HG03175 (cell line): ENCODE measurements at regions not wholly inside any gene's neighbourhood (a gene's known extent, or its start where the extent isn't known, plus 50 kb on each side); places are given as distances from the start of the nearest gene placed in this dataset.
"Not testable (repeated sequence)": the region's sequence is repeated elsewhere in the genome, so short reads cannot be mapped to it uniquely, and the experiment has no call there.

Experiments
- ATAC-seq: cut with Tn5 transposase; IDR thresholded peaks from one replicate; pipeline ENCODE4 v1.9.1; 2021; ENCODE audit warnings: mild to moderate bottlenecking, moderate library complexity; ENCODE audit not compliant: unreplicated experiment

DNA sequence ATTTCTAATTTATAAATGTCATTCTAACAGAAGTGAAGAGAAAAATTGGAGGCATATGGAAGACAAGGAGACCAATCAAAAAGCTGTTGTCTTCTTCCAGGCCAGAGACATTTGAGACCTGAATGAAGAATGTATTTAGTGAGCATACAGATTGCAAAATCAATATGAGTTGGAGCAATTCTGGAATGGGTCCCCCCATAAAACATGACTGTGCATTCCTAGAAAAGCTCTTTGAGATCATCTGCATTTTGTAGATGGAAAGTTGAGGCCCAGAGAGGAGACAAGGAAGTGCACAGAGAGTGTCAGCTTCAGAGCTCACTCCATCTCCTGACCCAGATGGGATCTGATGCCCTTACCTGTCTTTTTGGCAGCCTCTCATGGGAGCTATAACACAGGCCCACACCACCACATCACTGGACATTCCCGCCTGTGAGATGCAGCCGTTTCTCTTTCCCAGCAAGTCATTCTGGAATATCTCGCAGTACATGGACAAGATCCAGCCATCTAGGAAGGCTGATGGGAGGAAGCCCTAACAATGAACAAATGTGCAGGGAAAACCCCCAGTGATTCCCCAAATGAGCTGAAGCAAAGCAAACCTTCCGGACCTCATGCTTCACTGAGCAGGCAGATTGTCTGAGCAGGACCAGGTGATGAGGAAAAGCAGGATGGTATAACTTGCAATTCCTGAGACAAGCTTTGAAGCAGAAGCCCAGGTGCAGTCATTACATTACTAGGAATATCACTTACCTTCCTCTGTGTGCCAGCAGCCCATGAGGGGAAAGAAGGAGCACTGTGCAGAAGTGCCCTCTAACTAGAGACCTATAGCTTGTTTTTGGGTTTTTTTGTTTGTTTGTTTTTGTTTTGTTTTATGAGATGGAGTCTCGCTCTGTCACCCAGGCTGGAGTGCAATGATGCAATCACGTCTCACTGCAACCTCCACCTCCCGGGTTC is 445.6 kb downstream of the PLPP3 start:
- no peak for ATAC-seq

DNA sequence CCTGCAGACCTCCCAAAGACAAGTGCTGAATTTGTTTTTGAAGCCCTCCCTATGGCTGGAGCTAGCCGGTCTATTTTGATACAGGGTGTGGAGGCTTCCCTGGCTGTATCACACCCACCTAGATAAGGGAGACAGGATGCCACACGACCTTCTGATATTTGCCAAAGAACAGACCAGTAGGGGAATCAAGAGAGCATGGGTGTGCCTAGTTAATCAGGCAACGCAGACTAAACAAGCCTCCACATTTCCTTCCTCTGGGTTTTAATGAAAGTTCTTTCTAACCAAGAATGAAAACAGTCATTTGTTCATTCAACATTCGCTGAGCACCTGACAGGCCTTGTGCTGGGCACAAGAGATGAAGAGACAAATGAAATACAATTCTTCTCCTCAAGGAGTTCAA is 446.8 kb downstream of the PLPP3 start:
- ATAC-seq: no peak

DNA sequence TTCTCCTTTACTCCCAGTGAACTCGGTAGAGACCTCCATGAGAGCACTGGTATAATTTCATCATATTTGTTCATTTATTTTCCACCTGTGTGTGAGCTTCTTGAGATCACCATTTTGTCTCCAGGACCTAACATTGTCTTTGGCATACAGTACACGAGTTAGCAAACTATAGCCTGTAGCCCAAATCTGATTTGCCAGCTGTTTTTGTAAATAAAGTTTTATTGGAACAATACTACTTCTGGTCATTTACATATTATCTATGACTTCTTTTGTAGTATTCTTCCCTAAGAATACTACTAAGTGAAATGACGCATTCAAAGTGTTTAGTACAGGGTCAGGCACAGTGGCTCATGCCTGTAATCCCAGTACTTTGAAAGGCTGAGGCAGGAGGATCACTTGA is 449.5 kb downstream of the PLPP3 start:
- ATAC-seq: no peak

GRCh38 chr1:56125316-56125715 is 454.0 kb downstream of the PLPP3 start:
- ATAC-seq: no peak

DNA sequence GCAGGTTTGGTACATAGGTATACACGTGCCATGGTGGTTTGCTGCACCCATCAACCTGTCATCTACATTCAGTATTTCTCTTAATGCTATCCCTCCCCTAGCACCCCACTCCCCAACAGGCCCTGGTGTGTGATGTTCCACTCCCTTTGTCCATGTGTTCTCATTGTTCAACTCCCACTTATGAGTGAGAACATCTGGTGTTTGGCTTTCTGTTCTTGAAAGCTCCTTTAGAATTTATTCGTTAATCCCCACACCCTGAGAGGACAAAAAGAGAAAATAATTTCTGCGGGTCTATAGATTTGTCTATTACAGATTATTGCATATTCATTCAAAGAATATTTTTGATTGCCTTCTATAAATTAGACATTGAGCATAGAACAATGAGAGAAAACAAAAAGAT is 455.5 kb downstream of the PLPP3 start:
- no peak for ATAC-seq

- no peak for ATAC-seq
Measured at GRCh38 chr1:56123421-56123820, 455.9 kb downstream of the PLPP3 start.

GRCh38 chr1:56120021-56120420 is 459.3 kb downstream of the PLPP3 start:
- no peak for ATAC-seq

- ATAC-seq: not testable (repeated sequence)
Measured at GRCh38 chr1:56118676-56119075, 460.7 kb downstream of the PLPP3 start.

- ATAC-seq: no peak
Measured at GRCh38 chr1:56115701-56116100, 463.7 kb downstream of the PLPP3 start.

DNA sequence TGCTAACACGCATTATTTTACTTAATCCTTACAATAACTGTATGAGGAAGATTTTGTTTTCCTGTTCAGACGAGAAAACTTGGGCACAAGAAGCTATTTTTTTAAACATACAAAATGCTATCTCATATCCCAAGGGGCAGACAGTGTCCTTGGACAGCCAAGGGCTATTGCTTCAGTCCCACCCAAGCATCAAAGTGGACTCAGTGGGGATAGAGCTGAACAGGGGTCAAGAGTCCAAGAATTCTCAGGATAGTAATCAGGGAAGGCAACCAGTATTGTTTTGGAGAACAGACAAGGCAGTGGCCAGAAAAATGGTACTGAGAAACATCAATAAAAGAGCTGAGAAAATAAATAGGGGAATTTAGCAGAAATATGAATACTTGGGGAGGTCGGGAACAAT is 465.7 kb downstream of the PLPP3 start:
- no peak for ATAC-seq

DNA sequence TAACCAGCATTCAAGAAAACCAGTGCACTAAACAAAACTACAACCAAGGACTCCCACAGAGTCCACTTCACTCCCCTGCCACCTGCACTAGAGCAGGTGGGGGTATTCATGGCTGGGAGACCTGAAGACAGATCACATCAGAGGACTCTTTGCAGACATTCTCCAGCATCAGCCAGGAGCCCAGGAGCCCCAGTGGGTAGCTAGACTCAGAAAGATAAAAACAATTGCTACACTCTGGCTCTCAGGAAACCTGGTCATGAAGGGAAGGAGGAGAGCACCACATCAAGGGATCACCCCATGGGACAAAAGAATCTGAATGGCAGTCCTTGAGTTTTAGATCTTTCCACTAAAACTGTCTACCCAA is 472.1 kb downstream of the PLPP3 start:
- no peak for ATAC-seq

DNA sequence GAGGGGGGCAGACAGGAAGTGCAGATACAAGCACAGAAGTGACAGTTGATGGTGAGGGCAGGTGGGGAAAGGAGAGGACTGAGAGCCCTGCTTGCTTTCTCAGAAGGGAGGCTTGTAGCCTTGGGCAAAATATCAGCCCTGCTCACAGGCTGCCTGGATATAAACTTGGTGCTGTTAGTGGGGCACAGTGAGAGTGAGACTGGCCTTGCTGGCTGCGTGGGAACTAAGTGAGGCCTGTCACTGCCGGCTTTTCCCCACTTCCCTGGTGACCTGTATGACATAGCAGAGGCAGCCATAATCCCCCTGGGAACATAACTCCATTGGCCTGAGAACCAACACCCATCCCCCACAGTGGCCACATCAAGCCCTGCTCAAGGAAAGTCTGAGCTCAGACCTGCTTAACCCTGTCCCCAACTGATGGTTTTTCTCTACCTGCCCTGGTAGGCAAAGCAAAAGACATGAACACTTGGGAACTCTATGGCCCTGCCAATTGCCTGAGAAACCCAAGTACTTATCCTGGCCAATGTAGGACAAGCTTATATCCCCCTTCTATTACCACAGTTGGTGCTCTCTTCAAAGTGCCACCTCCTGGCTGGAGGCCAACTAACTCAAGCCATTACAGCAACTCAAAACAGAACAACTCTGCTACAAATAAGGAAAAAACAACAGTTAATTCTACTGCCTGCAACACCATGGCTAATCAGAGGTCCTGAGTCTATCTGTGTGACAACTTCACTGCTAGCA is 472.7 kb downstream of the PLPP3 start:
- no peak for ATAC-seq

GRCh38 chr1:56105397-56105796 is 474.0 kb downstream of the PLPP3 start:
- no peak for ATAC-seq

DNA sequence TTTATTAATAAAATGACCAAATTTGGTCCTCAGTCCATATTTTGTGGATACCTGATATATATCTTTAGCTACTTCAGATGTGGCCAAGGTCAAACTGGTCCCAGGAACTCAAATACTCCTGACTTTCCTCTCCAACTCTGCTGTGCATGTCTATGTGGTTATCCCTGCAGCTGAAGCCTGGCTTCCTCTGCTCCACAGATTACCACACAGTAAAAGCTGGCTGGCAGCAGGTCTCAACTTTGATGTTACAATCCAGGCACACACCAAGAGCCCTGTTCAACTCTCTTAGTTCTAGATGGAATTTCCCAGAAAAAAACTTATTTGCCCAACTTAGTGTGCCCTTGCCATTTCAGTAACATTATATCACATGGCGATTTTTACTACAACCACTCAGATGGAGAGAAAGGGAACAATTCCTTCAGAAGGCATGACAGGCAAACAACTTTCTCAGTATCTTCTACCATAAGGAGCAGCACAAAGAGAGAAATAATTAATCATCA is 479.5 kb downstream of the PLPP3 start:
- ATAC-seq: no peak

- no peak for ATAC-seq
Measured at GRCh38 chr1:56098946-56099345, 480.4 kb downstream of the PLPP3 start.

GRCh38 chr1:56097713-56098112 is 481.6 kb downstream of the PLPP3 start:
- ATAC-seq: no peak

DNA sequence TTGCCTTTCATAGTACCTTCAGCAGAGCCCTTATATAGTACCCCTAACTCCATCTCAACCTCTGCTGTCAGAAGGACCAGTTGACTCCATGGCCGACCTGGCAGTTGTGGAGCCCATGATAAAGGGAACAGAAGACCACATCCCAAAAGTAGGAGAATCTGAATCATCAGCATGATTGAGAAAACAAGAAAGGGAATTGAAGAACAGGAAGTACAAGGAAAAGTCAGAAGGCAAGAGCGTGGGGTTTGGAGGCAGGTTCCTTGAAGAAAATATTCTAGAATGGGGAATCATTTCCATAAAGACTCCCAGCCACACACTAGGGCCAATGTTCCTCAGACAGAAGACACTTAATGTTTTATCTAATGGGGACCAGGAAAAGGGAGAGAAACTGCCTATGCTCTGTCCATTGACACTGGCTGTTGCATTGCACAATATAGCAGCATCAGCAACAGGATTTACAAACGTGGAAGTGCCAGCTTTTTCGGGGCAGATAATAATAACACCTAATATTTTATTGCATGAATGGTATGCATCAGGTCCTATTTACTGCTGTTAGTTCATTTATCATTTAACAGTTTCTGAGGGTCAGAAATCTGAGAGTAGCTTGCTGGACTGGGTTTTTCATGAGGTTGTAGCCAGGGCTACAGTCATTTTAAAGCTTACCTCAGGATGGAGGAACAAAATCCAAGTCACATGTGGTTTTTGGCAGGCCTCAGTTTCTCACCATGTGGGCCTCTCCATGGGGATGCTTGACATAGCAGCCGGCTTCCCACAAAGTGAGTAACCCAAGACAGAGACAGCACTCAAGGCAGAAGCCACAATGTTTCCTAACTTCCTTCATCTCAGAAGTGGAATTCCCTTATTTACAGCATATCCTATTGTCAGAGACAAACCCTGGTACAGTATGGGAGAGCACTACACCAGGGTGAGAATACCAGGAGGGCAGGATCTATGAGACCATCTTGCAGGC is 483.4 kb downstream of the PLPP3 start:
- no peak for ATAC-seq

GRCh38 chr1:56094168-56094567 is 485.2 kb downstream of the PLPP3 start:
- ATAC-seq: no peak

DNA sequence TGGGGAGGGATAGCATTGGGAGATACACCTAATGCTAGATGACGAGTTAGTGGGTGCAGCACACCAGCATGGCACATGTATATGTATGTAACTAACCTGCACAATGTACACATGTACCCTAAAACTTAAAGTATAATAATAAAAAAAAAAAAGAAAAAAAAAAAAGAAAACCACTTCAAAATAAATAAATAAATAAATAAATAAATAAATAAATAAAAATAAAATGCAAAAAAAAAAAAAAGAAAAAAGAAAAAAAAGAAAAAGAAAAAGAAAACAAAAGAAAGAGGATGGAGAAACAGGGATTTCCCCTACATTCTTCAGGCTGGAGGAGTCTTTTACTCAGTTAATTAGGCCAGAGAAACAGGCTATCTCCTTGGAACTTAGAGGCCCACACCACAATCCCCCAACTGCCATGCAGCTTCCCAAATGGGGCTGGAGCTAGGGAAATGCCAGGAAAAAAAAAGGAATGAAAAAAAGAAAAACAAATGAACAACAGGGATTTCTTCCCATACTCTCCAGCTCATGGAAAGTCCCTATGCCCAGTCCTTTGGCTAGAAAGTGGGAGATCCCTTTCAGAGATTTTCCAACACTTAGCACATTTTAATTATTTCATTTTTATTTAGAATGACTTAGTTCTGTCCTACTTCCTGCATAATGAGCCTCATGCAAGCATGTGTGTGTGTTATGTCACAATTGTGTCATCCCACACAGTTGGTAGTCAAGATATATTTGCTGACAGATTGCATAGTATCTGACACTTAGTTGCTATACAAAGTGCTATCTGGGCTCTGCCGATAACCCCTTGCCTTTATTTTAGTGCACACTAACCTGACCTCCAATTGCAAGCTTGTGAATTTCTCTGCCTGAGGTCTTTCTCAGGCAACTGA is 486.4 kb downstream of the PLPP3 start:
- ATAC-seq: no peak

GRCh38 chr1:56089826-56090225 is 489.5 kb downstream of the PLPP3 start:
- not testable (repeated sequence) for ATAC-seq
